ENCODE measurements at regions not wholly inside any gene's neighbourhood (a gene's known extent, or its start where the extent isn't known, plus 50 kb on each side); places are given as distances from the start of the nearest gene placed in this dataset.

DNA sequence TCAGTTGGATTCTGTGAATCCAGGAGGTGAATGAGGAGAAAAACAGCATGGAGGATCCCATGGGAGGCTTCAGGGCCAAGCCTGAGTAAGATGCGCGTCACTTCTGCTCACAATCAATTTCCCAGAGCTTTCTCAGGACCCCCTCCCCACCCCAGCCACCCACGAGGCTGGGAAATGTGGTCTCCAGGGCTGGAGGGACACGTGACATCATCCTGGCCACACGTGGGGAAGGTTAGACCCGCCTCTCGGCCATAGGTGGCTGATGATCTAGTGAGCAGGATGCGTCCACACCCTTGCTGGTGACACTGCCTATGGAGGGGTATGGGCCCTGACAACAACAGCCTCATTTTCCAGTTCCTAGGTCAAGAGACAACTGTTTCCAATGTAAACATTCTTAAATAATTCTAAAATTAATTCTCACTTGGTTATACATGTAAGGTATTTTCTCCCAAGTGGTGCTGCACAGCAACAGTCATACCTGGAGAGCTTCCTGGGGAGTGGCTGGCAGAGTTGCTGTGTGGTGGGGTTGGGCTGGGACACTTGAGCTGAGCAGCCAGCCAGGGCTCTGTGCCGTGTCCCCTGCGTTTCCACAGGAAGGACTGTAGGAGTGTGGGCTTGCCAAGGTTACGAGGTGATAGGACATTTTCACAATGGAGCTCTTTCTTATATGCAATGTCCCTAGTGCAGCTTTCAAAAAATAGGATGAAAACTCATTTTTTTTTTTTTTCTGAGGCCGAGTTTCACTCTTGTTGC lies 153.1 kb downstream of the GADD45G start:
- ChIA-PET CTCF (ENCODE audit: unreplicated experiment) (no interaction called here), POLR2A (interaction anchor here (0.7 kb wide), 1 partner anchor 15 kb away, joined by 3 read pairs; no protein-coding TSS in a partner anchor)
- no peak for DNase-seq (ENCODE audit: low spot score)
- Histone ChIP-seq H3K4me1 (ENCODE audit: insufficient read depth, low read length, poor library complexity, severe bottlenecking) (no peaks in the 10 kb centered on the region), H3K27ac (ENCODE audit: low read depth, low read length, poor library complexity, severe bottlenecking) (no peak overlapping the region), H3K4me2 (ENCODE audit: low read length) (no peak overlapping the region), H3K79me2 (ENCODE audit: insufficient read depth, low read depth, low read length) (no peaks in the 10 kb centered on the region), H4K20me1 (ENCODE audit: insufficient read depth, low read length) (no peaks in the 10 kb centered on the region), H3K4me3 (ENCODE audit: low read depth, low read length, poor library complexity, severe bottlenecking) (no peak overlapping the region), H3K9me3 (ENCODE audit: low read length) (no peaks in the 10 kb centered on the region), H3K9me2 (ENCODE audit: insufficient read depth, low read length) (no peaks in the 10 kb centered on the region), H3K36me3 (ENCODE audit: insufficient read depth, low read length) (no peaks in the 10 kb centered on the region), H2AFZ (ENCODE audit: low read length) (no peak overlapping the region)
- no TSS peak for BruUV-seq (replicated peaks)
- intact Hi-C loops (cut with micrococcal nuclease; ENCODE audit: unreplicated experiment) = no loop called here
- TF ChIP-seq CTCF (conservative IDR thresholded peaks at IDR 0.05; ENCODE audit: low read length) (no peak), EZH2phosphoT487 (IDR thresholded peaks at IDR 0.05; ENCODE audit: borderline replicate concordance, low read depth, low read length) (no peak)

DNA sequence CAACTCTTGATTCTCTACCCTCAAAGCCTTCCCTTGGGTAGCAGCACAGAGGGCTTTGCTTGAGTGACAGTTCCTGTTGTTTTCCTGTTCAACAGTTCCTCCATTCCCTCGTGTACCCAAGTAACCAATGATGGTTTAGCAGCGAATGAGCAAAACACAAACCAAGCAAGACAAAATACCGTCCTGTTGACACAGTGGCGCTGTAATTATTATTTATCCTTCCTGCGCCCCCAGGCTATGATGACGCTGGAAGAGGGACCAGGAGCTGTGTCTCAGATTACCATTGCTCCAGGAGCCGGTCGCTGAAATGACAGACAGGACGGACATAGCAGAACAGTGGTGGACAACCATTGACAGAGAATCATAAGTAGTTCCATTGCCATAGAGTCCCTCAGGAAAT lies 154.8 kb downstream of the GADD45G start:
- TF ChIP-seq EZH2phosphoT487 (IDR thresholded peaks at IDR 0.05; ENCODE audit: borderline replicate concordance, low read depth, low read length) (no peak), CTCF (conservative IDR thresholded peaks at IDR 0.05; ENCODE audit: low read length) (no peak)
- DNase-seq (ENCODE audit: low spot score) = no peak
- CTCF ChIA-PET (ENCODE audit: unreplicated experiment) = no interaction called here
- no peaks in the 10 kb centered on the region for H3K36me3 ChIP-seq (ENCODE audit: insufficient read depth, low read length)
- no peaks in the 10 kb centered on the region for H3K79me2 ChIP-seq (ENCODE audit: insufficient read depth, low read depth, low read length)
- H3K4me1 ChIP-seq (ENCODE audit: insufficient read depth, low read length, poor library complexity, severe bottlenecking) = no peaks in the 10 kb centered on the region
- POLR2A ChIA-PET = interaction anchor here (0.6 to 1.0 kb wide), 3 partner anchors 9 to 76 kb away, joined by 3 to 5 read pairs (median 3); no protein-coding TSS in a partner anchor
- no peak overlapping the region for H3K27ac ChIP-seq (ENCODE audit: low read depth, low read length, poor library complexity, severe bottlenecking)
- no peak overlapping the region for H3K4me2 ChIP-seq (ENCODE audit: low read length)
- H3K9me3 ChIP-seq (ENCODE audit: low read length) = no peaks in the 10 kb centered on the region
- no TSS peak for BruUV-seq (replicated peaks)
- H2AFZ ChIP-seq (ENCODE audit: low read length) = no peak overlapping the region
- intact Hi-C loops (cut with micrococcal nuclease; ENCODE audit: unreplicated experiment) = no loop called here
- no peaks in the 10 kb centered on the region for H4K20me1 ChIP-seq (ENCODE audit: insufficient read depth, low read length)
- H3K4me3 ChIP-seq (ENCODE audit: low read depth, low read length, poor library complexity, severe bottlenecking) = no peak overlapping the region
- no peaks in the 10 kb centered on the region for H3K9me2 ChIP-seq (ENCODE audit: insufficient read depth, low read length)

- no peak for DNase-seq (ENCODE audit: low spot score)
- H3K36me3 ChIP-seq (ENCODE audit: insufficient read depth, low read length) = no peaks in the 10 kb centered on the region
- CTCF ChIA-PET (ENCODE audit: unreplicated experiment) = no interaction called here
- TF ChIP-seq CTCF (conservative IDR thresholded peaks at IDR 0.05; ENCODE audit: low read length) = no peak
- TF ChIP-seq EZH2phosphoT487 (IDR thresholded peaks at IDR 0.05; ENCODE audit: borderline replicate concordance, low read depth, low read length) = no peak
- H3K9me3 ChIP-seq (ENCODE audit: low read length) = no peaks in the 10 kb centered on the region
- H3K9me2 ChIP-seq (ENCODE audit: insufficient read depth, low read length) = no peaks in the 10 kb centered on the region
- intact Hi-C loops (cut with micrococcal nuclease; ENCODE audit: unreplicated experiment) = no loop called here
- no peak overlapping the region for H3K27ac ChIP-seq (ENCODE audit: low read depth, low read length, poor library complexity, severe bottlenecking)
- no TSS peak for BruUV-seq (replicated peaks)
- no peaks in the 10 kb centered on the region for H3K79me2 ChIP-seq (ENCODE audit: insufficient read depth, low read depth, low read length)
- H3K4me1 ChIP-seq (ENCODE audit: insufficient read depth, low read length, poor library complexity, severe bottlenecking) = no peaks in the 10 kb centered on the region
- POLR2A ChIA-PET = interaction anchor here (0.6 to 1.0 kb wide), 2 partner anchors 22 to 34 kb away, joined by 3 read pairs; no protein-coding TSS in a partner anchor
- no peak overlapping the region for H2AFZ ChIP-seq (ENCODE audit: low read length)
- H3K4me2 ChIP-seq (ENCODE audit: low read length) = no peak overlapping the region
- no peak overlapping the region for H3K4me3 ChIP-seq (ENCODE audit: low read depth, low read length, poor library complexity, severe bottlenecking)
- H4K20me1 ChIP-seq (ENCODE audit: insufficient read depth, low read length) = no peaks in the 10 kb centered on the region
These were observed 155.3 kb downstream of the GADD45G start for GRCh38 chr9:89760123-89760522.

Measured in OCI-LY7 (cell line).